Neuronal stem cell (in vitro differentiated cells): ENCODE measurements at regions not wholly inside any gene's neighbourhood (a gene's known extent, or its start where the extent isn't known, plus 50 kb on each side); places are given as distances from the start of the nearest gene placed in this dataset.

Source experiments
- DNase-seq: peaks from one replicate; pipeline ENCODE4 v3.0.0-alpha.2; 2013; ENCODE audit warnings: low spot score
- H2AFZ ChIP-seq: one replicate; pipeline ENCODE4 v1.6.1; 2013; ENCODE audit warnings: mild to moderate bottlenecking, low read length, inconsistent platforms
- H2AK5ac ChIP-seq: 2 replicates; pipeline ENCODE4 v1.6.1; 2013; ENCODE audit warnings: low read depth, mild to moderate bottlenecking, inconsistent platforms, low read length, moderate library complexity, mixed read lengths
- H2BK120ac ChIP-seq: 2 replicates; pipeline ENCODE4 v1.6.1; 2013; ENCODE audit warnings: low read depth, mild to moderate bottlenecking, inconsistent platforms, low read length, moderate library complexity, mixed read lengths
- H2BK12ac ChIP-seq: one replicate; pipeline ENCODE4 v1.6.1; 2013; ENCODE audit warnings: low read length, inconsistent platforms
- H2BK15ac ChIP-seq: 2 replicates; pipeline ENCODE4 v1.6.1; 2013; ENCODE audit warnings: mild to moderate bottlenecking, low read length, inconsistent platforms, mixed read lengths
- H2BK5ac ChIP-seq: one replicate; pipeline ENCODE4 v1.6.1; 2013; ENCODE audit warnings: inconsistent platforms, mild to moderate bottlenecking, low read length, moderate library complexity
- H3K14ac ChIP-seq: one replicate; pipeline ENCODE4 v1.6.1; 2013; ENCODE audit warnings: low read length, inconsistent platforms
- H3K18ac ChIP-seq: 2 replicates; pipeline ENCODE4 v1.6.1; 2013; ENCODE audit warnings: low read length, inconsistent platforms
- H3K23ac ChIP-seq: 2 replicates; pipeline ENCODE4 v1.6.1; 2013; ENCODE audit warnings: low read depth, mild to moderate bottlenecking, mixed read lengths, low read length, inconsistent platforms; ENCODE audit not compliant: poor library complexity
- H3K27ac ChIP-seq: replicated peaks from 3 replicates; pipeline ENCODE4 v1.5.1; 2013; ENCODE audit warnings: low read length, inconsistent platforms
- H3K27me3 ChIP-seq, 3 experiments: 2 replicates each; pipeline ENCODE4 v1.6.1; 2013; ENCODE audit warnings: low read length in 3 of 3, mild to moderate bottlenecking in 2 of 3, inconsistent platforms in 1 of 3, low read depth in 1 of 3, mixed read lengths in 1 of 3, moderate library complexity in 1 of 3; ENCODE audit not compliant: control insufficient read depth in 3 of 3, insufficient read depth in 3 of 3
- H3K36me3 ChIP-seq, 2 donors: replicated peaks in 1 of 2; 2 replicates each; pipeline ENCODE4 v1.6.1; 2013; ENCODE audit warnings: low read length in 2 of 2; ENCODE audit not compliant: control insufficient read depth in 2 of 2, insufficient read depth in 2 of 2
- H3K4ac ChIP-seq: 2 replicates; pipeline ENCODE4 v1.6.1; 2013; ENCODE audit warnings: inconsistent platforms, mild to moderate bottlenecking, low read length, moderate library complexity
- H3K4me1 ChIP-seq, 2 donors: 1 replicate in 1 of 2; 2 replicates in 1 of 2; pipeline ENCODE4 v1.6.1; 2013; ENCODE audit warnings: low read length in 2 of 2, low read depth in 1 of 2; ENCODE audit not compliant: control insufficient read depth in 2 of 2, insufficient read depth in 1 of 2
- H3K4me2 ChIP-seq: one replicate; pipeline ENCODE4 v1.6.1; 2013; ENCODE audit warnings: mild to moderate bottlenecking, low read length, inconsistent platforms; ENCODE audit not compliant: insufficient read depth, poor library complexity, severe bottlenecking
- H3K4me3 ChIP-seq, 2 donors: 2 replicates each; pipeline ENCODE4 v1.5.1; 2013; ENCODE audit warnings: low read length in 2 of 2, mild to moderate bottlenecking in 2 of 2, inconsistent platforms in 1 of 2, moderate library complexity in 1 of 2
- H3K79me1 ChIP-seq: one replicate; pipeline ENCODE4 v1.6.1; 2013; ENCODE audit warnings: low read depth, mild to moderate bottlenecking, inconsistent platforms, low read length, moderate library complexity
- H3K9ac ChIP-seq: one replicate; pipeline ENCODE4 v1.6.1; 2013; ENCODE audit warnings: mild to moderate bottlenecking, low read depth, low read length, inconsistent platforms; ENCODE audit not compliant: poor library complexity
- H3K9me3 ChIP-seq, 2 donors: replicated peaks in 1 of 2; 2 replicates each; pipeline versions ENCODE3 to v1.6.1; 2013; ENCODE audit warnings: low read length in 2 of 2, mild to moderate bottlenecking in 2 of 2, inconsistent platforms in 1 of 2, low read depth in 1 of 2, mixed read lengths in 1 of 2, moderate library complexity in 1 of 2; ENCODE audit not compliant: control insufficient read depth in 2 of 2, insufficient read depth in 1 of 2
- H4K8ac ChIP-seq: one replicate; pipeline ENCODE4 v1.6.1; 2013; ENCODE audit warnings: low read depth, mild to moderate bottlenecking, inconsistent platforms, low read length, moderate library complexity
- H4K91ac ChIP-seq: one replicate; pipeline ENCODE4 v1.6.1; 2013; ENCODE audit warnings: low read length, low read depth, mild to moderate bottlenecking, inconsistent platforms; ENCODE audit not compliant: poor library complexity
- WGBS, 2 donors: extraction: QIAGEN DNeasy Blood & Tissue Kit; methylation state at CpG; one replicate each; pipeline ENCODE4 v1.1.7; 2013; ENCODE audit warnings: missing lambda C conversion rate in 2 of 2, mixed read lengths in 1 of 2; ENCODE audit not compliant: insufficient read length in 2 of 2, insufficient replicate concordance in 1 of 2; ENCODE audit errors: extremely low coverage in 2 of 2; 5-methylcytosine and 5-hydroxymethylcytosine counted together

DNA sequence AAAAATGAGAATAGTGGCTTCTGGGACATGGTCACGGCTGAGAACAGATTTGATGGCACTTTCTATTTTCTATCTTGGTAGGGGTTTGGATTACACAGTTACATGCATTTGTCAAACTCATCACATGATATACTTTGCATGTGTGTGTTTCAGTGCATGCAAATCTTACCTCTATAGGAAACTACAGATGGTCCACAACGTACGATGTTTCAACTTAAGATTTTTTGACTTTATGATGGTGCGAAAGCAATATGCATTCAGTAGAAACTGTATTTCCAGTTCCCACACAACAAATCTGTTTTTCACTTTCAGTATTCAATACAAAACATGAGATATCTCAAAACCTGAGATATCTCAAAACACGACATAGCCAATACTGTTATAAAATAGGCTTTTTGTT is 231.8 kb upstream of the SPTLC3 start:
- H3K79me1 ChIP-seq, result no peaks in the 10 kb centered on the region
- no peaks in the 10 kb centered on the region for H3K9me3 ChIP-seq
- no peak overlapping the region for H2BK120ac ChIP-seq
- no peak overlapping the region for H3K4ac ChIP-seq
- H4K8ac ChIP-seq, result no peak overlapping the region
- no peak overlapping the region for H2BK5ac ChIP-seq
- no peak overlapping the region for H3K9ac ChIP-seq
- no peak overlapping the region for H4K91ac ChIP-seq
- WGBS, 2 donors, result no CpG with 5 or more reads among the region's 5 CpGs
- no peak overlapping the region for H2BK12ac ChIP-seq
- H2AFZ ChIP-seq, result no peak overlapping the region
- H3K18ac ChIP-seq, result no peak overlapping the region
- H3K14ac ChIP-seq, result no peak overlapping the region
- H3K27ac ChIP-seq, result no peak overlapping the region
- H2AK5ac ChIP-seq, result no peak overlapping the region
- no peaks in the 10 kb centered on the region for H3K27me3 ChIP-seq
- H3K23ac ChIP-seq, result no peak overlapping the region
- no peak overlapping the region for H3K4me2 ChIP-seq
- H2BK15ac ChIP-seq, result no peak overlapping the region
- no peak for DNase-seq
- no peak overlapping the region for H3K4me3 ChIP-seq
- peaks cover 0 to 1% of the 10 kb centered on the region in 2 donors for H3K4me1 ChIP-seq
- no peaks in the 10 kb centered on the region for H3K36me3 ChIP-seq

- Histone ChIP-seq H2AFZ (no peak overlapping the region), H3K4ac (no peak overlapping the region), H3K4me2 (no peak overlapping the region), H2BK12ac (no peak overlapping the region), H2BK5ac (no peak overlapping the region), H4K91ac (no peak overlapping the region), H4K8ac (no peak overlapping the region), H3K23ac (no peak overlapping the region), H3K14ac (no peak overlapping the region), H2BK15ac (no peak overlapping the region), H3K36me3 (no peaks in the 10 kb centered on the region), H3K4me3 (no peak overlapping the region), H3K4me1 (peaks cover 0 to 4% of the 10 kb centered on the region in 2 donors), H3K18ac (no peak overlapping the region), H3K79me1 (no peaks in the 10 kb centered on the region), H3K9me3 (no peaks in the 10 kb centered on the region), H3K9ac (no peak overlapping the region), H3K27me3 (no peaks in the 10 kb centered on the region), H2AK5ac (no peak overlapping the region), H3K27ac (no peak overlapping the region), H2BK120ac (no peak overlapping the region)
- DNase-seq, result no peak
- WGBS, 2 donors, result no CpG with 5 or more reads among the region's 5 CpGs
Measured at GRCh38 chr20:12786276-12786675, 222.5 kb upstream of the SPTLC3 start.

DNA sequence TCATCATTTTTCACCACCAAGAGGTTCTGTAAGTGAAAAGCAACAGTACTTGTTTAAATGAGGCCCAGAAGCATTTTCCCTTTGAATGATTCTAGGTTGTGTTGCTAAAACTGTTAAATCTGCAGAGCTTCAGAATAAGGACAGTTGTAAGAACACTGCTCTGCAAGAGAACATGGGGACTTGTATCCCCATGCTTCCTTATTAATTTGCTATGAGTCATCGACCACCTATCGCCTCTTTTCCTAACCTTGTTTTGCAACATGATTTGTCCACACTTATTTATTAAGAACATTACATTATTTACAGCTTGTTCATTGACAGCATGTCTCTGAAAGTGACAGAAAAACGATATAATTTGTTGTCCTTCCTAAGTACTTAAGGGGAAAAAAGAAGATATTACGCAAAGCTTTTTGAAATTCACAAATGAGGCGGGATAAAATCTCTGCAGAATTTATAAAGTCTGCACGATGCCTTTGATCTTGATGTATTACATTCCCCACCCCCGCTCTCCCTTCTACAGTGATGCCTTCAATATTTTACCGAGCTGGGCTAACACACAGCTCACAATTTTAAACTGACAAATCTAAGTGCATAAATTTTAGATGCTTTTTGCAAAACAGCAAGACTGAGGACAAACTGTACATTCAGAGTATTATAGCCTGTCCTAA is 220.0 kb upstream of the SPTLC3 start:
- no peak overlapping the region for H2AFZ ChIP-seq
- no peak overlapping the region for H3K4me3 ChIP-seq
- no peak overlapping the region for H2BK120ac ChIP-seq
- peaks cover 0 to 4% of the 10 kb centered on the region in 2 donors for H3K4me1 ChIP-seq
- H2BK5ac ChIP-seq, result no peak overlapping the region
- H3K4me2 ChIP-seq, result no peak overlapping the region
- no peak for DNase-seq
- H3K36me3 ChIP-seq, result no peaks in the 10 kb centered on the region
- no peak overlapping the region for H4K8ac ChIP-seq
- H2BK12ac ChIP-seq, result no peak overlapping the region
- H3K9ac ChIP-seq, result no peak overlapping the region
- no CpG with 5 or more reads among the region's 8 CpGs for WGBS, 2 donors
- no peak overlapping the region for H4K91ac ChIP-seq
- H2BK15ac ChIP-seq, result no peak overlapping the region
- no peaks in the 10 kb centered on the region for H3K9me3 ChIP-seq
- no peak overlapping the region for H3K14ac ChIP-seq
- H3K4ac ChIP-seq, result no peak overlapping the region
- H2AK5ac ChIP-seq, result no peak overlapping the region
- H3K79me1 ChIP-seq, result no peaks in the 10 kb centered on the region
- no peak overlapping the region for H3K27ac ChIP-seq
- H3K18ac ChIP-seq, result no peak overlapping the region
- H3K23ac ChIP-seq, result no peak overlapping the region
- no peaks in the 10 kb centered on the region for H3K27me3 ChIP-seq

- H3K79me1 ChIP-seq, result no peaks in the 10 kb centered on the region
- no peak for DNase-seq
- no peaks in the 10 kb centered on the region for H3K27me3 ChIP-seq
- no peak overlapping the region for H2BK15ac ChIP-seq
- H3K4me2 ChIP-seq, result no peak overlapping the region
- H3K18ac ChIP-seq, result no peak overlapping the region
- no peaks in the 10 kb centered on the region for H3K36me3 ChIP-seq
- no peak overlapping the region for H3K14ac ChIP-seq
- H4K8ac ChIP-seq, result no peak overlapping the region
- no peak overlapping the region for H3K9ac ChIP-seq
- H2BK12ac ChIP-seq, result no peak overlapping the region
- H3K4me1 ChIP-seq, result peaks cover 0 to 4% of the 10 kb centered on the region in 2 donors
- no peak overlapping the region for H2AK5ac ChIP-seq
- H3K4ac ChIP-seq, result no peak overlapping the region
- H4K91ac ChIP-seq, result no peak overlapping the region
- H3K4me3 ChIP-seq, result no peak overlapping the region
- no peak overlapping the region for H3K27ac ChIP-seq
- H2BK5ac ChIP-seq, result no peak overlapping the region
- H3K23ac ChIP-seq, result no peak overlapping the region
- no CpG with 5 or more reads among the region's 1 CpG for WGBS, 2 donors
- no peak overlapping the region for H2BK120ac ChIP-seq
- no peaks in the 10 kb centered on the region for H3K9me3 ChIP-seq
- no peak overlapping the region for H2AFZ ChIP-seq
Measured at GRCh38 chr20:12790859-12791258, 217.9 kb upstream of the SPTLC3 start.
